ENCODE measurements at regions not wholly inside any gene's neighbourhood (a gene's known extent, or its start where the extent isn't known, plus 50 kb on each side); places are given as distances from the start of the nearest gene placed in this dataset.

DNA sequence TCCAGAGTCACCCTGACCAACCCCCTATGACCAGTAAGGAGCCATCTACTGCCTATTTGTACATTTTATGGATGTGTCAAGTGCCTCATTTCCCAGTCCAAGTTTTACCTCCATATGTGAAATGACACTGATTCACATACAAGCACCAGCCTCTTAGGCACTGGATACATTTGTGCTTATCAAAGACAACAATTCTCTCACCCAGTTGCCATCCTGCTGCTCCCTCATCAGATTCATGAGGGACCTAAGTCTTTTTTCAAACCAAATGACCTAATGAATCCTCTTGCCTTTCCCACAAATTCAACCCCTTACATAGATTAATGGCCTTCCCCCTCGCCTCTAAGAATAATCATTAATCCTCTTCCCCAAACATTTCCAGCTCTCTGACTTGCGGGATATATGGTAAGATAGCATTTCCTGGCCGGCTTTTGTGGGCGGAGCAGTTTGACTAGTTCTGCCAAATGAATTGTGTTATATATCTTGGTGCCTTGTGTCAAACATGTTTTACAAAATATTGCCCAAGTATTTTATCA lies 233.9 kb downstream of the ARAP2 start:
- no peak for DNase-seq

DNA sequence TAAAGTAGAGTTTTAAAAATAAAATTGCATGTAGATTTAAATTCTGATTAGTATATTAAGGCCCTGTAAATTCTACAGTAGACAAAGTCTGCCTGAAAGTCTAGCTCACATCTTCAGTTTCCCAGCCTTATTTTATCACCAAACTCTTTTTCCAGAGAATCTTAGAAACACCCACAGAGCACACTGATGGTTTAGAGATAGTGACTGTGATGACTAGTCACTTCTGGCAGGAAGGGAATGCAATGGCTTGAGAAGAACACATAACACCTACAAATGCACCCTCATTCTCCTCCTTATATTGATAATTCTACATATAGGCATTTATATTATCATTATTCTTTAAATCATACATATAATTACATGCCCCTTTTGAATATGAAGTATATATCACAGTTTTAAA lies 232.9 kb downstream of the ARAP2 start:
- no peak for DNase-seq

DNA sequence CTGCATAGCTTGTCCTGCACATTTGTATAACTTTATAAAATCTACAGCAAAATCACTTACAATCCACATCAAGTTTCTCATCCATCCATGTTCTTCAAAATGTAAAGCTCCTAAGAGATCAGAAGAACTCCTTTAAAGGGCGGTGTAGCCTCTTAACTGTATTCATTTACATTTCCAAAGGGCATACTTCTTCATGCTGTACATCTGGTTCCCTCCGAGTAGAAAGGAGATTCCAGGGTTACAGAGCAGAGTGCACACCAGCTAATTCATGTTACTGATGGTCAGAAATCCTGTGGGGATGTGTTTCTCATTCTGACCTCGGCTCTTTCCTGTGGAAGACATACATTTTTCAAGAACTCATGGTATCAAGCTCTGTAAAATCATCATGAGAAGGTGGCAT lies 231.8 kb downstream of the ARAP2 start:
- no peak for DNase-seq

DNA sequence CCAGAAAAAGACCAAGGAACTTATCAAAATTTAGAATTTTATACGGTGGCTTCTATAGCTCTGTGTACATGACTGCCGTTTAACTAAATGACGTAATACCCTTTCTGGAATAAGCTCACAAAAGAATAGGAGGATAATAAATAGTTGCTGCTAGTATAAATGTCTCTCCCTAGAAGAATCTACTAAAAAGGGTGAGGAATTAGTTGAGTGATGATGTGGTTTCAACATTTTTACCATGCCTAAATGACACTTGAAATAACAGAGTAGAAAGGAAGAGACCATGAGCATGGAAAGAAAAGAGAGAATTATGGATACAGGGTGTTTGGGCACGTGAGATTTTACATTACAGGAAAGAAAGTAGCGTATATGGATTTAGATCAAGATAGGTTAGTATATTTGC lies 231.1 kb downstream of the ARAP2 start:
- DNase-seq: no peak

Data from NCI-H1048 (cell line).